SK-N-SH (cell line): ENCODE measurements at regions not wholly inside any gene's neighbourhood (a gene's known extent, or its start where the extent isn't known, plus 50 kb on each side); places are given as distances from the start of the nearest gene placed in this dataset.

Experiments
- FOXM1 ChIP-seq: IDR thresholded peaks from 2 replicates; pipeline ENCODE4 v1.4.0; 2012; ENCODE audit warnings: low read depth, mild to moderate bottlenecking
- NFIC ChIP-seq: IDR thresholded peaks from 2 replicates; pipeline ENCODE4 v1.4.0; 2012; ENCODE audit warnings: borderline replicate concordance
- NRF1 ChIP-seq: IDR thresholded peaks from 2 replicates; pipeline ENCODE4 v1.6.1; 2012; ENCODE audit warnings: low read depth, mild to moderate bottlenecking, low read length
- POLR2AphosphoS5 ChIP-seq: IDR thresholded peaks from 2 replicates; pipeline ENCODE4 v1.6.1; 2012; ENCODE audit warnings: low read depth, low read length
- YY1 ChIP-seq: IDR thresholded peaks from 2 replicates; pipeline ENCODE4 v1.4.0; 2012; ENCODE audit warnings: low read depth, mild to moderate bottlenecking
- TF ChIP-seq, protein P1 (sequence below): fragments of 200-600 bp; sonication (generic); IDR thresholded peaks from 2 replicates; pipeline ENCODE4 v1.6.1; 2017; ENCODE audit warnings: antibody characterized with exemption, mild to moderate bottlenecking, moderate library complexity

DNA sequence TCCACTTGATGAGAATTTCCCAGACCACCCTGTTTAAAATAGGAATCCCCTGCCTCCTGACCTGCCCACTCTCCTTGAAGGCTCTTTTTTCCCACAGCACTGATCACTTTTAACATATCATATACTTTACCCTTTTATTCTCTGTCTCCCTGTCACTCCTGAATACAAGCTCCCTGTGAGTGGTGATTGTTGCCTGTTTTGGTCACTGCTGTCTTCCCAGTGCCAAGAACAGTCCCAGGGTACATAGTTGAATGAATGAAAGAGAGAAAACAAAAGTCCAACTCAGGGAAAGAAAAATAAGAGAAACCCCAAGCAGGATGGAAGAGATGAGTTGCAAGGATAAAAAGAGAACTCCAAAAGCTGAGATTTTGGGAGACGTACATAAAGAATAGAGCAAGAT, 500.3 kb upstream of the LMCD1 start:
- TF ChIP-seq NRF1 (no peak), FOXM1 (no peak), NFIC (no peak), YY1 (no peak), POLR2AphosphoS5 (no peak)
- TF ChIP-seq, protein P1, sequence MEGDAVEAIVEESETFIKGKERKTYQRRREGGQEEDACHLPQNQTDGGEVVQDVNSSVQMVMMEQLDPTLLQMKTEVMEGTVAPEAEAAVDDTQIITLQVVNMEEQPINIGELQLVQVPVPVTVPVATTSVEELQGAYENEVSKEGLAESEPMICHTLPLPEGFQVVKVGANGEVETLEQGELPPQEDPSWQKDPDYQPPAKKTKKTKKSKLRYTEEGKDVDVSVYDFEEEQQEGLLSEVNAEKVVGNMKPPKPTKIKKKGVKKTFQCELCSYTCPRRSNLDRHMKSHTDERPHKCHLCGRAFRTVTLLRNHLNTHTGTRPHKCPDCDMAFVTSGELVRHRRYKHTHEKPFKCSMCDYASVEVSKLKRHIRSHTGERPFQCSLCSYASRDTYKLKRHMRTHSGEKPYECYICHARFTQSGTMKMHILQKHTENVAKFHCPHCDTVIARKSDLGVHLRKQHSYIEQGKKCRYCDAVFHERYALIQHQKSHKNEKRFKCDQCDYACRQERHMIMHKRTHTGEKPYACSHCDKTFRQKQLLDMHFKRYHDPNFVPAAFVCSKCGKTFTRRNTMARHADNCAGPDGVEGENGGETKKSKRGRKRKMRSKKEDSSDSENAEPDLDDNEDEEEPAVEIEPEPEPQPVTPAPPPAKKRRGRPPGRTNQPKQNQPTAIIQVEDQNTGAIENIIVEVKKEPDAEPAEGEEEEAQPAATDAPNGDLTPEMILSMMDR: no peak
